HUDEP-2 (cell line): ENCODE measurements at regions not wholly inside any gene's neighbourhood (a gene's known extent, or its start where the extent isn't known, plus 50 kb on each side); places are given as distances from the start of the nearest gene placed in this dataset.
"Not testable (repeated sequence)": the region's sequence is repeated elsewhere in the genome, so short reads cannot be mapped to it uniquely, and the experiment has no call there.

Experiments
- DNase-seq, 76 experiments: peaks; one replicate each; lab custom pipeline; 2025; ENCODE audit not compliant: unreplicated experiment in 76 of 76; lab: John Stamatoyannopoulos, UW

DNA sequence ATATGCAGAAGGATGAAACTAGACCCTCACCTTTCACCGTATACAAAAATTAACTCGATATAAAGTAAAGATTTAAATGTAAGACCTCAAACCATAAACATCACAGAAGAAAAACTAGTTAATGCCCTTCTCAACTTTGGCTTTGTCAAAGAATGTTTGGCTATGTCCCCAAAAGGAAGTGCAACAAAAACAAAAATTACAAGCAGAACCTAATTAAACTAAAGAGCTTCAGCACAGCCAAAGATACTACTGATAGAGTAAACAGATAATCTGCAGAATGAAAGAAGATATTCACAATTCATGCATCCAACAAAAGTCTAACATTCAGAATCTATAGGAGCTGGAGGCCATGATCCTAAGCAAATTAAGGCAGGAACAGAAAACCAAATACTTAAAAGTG lies 824.6 kb upstream of the NEGR1 start:
- no peak for DNase-seq

DNA sequence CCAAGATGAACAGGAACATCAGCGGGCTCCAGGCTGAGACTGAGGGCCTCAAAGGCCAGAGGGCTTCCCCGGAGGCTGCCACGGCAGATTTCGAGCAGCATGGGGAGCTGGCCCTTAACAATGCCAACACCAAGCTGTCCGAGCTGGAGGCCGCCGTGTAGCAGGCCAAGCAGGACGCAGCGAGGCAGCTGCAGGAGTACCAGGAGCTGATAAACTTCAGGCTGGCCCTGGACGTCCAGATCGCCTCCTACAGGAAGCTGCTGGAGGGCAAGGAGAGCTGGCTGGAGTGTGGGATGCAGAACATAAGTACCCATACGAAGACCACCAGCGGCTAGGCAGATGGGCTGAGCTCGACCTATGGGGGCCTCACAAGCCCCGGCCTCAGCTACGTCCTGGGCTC lies 823.4 kb upstream of the NEGR1 start:
- DNase-seq = no peak

DNA sequence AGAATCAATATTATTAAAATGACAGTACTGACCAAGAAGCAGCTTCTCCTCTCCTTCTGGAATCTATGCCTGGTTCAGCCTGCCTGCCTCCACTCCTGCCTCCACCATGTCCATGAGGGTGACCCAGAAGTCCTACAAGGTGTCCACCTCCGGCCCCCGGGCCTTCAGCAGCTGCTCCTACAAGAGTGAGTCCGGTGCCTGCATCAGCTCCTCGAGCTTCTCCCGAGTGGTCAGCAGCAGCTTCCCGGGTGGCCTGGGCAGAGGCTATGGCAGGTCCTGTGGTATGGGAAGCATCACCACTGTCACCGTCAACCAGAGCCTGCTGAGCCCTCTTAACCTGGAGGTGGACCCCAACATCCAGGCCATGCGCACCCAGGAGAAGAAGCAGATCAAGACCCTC lies 822.4 kb upstream of the NEGR1 start:
- no peak for DNase-seq

DNA sequence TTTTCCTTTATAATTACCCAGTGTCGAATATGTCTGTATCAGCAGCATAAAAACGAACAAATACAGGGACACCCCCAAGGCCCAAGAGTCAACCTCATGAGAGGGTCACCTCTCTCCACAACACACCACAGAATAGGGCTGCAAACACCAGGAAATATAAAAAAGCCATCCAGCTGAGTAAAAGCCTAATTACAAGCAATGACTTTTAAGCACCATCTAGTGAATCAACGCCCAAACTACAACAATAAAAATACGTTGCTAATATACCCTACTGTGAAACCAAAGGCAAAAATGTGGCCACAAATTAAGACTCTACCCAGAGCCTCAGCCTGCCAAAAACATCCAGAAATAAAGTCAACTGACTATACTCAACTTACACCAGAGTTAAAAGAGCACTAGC lies 817.9 kb upstream of the NEGR1 start:
- DNase-seq = no peak

DNA sequence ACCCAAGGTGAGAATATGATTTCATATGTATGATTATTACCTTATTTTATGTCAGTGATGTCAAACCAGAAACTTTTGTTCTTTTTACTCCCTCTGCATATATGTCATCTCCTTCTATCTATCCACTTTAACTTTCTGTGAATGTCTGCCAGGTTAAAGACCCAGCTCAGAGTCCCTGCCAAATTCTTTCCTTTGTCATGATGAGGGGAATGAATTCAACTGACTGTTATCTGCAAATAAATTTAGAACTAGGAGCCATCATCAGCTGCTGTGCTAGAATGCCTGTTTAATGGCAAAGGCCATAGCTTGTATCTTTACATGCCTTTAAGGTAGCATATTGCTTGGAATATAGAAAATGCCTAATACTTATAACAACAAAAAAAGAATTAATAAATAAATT lies 815.6 kb upstream of the NEGR1 start:
- DNase-seq = no peak

DNA sequence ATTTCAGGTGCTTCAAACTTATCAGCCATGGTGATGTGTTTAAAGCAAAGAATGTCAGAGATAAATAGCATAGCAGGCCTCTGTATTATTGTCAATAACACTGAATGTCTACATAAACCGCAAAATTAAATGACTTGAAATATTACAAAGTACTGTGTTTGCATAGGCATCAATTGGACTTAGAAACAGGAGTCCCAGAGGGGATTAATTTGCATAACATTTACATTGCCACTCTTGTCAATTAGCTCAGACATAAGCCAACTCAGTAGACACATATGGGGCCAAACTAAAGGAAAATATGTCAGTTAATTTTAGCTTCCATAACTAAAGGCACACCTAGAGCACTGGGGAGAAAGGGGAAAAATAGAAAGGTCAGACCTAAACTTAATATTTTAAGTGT lies 814.5 kb upstream of the NEGR1 start:
- DNase-seq = no peak

DNA sequence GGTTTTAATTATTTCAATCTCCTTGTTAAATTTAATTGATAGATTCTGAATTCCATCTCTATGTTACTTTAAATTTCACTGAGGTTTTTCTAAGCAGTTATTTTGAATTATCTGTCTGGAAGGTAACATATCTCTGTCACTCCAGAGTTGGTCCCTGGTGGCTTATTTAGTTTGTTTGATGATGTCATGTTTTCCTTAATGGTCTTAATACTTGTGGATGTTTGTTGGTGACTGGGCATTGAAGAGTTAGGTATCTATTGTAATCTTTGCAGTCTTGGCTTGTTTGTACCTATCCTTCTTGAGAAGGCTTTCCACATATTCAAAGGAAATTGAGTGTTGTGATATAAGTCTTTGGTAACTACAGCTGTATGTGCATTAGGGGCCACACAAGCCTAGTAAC lies 810.0 kb upstream of the NEGR1 start:
- DNase-seq = no peak

DNA sequence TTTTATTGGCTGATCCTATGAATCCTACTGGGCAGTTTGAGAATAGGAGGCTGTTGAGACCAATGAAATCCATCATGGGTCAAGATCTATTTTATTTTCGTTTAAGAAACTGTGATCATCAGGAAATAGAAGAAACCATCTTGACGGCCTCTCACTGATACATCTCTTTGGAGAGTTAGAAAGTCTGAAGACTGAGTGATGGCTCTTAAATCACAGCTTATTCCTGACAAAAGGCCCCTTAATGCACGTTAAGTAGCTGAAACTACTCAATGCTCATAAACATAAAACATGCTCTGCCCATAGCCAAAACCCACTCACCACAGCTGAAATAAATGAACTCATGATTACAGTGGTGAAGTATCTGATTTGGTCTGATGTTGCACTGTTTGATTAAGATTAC lies 784.5 kb upstream of the NEGR1 start:
- no peak for DNase-seq

DNA sequence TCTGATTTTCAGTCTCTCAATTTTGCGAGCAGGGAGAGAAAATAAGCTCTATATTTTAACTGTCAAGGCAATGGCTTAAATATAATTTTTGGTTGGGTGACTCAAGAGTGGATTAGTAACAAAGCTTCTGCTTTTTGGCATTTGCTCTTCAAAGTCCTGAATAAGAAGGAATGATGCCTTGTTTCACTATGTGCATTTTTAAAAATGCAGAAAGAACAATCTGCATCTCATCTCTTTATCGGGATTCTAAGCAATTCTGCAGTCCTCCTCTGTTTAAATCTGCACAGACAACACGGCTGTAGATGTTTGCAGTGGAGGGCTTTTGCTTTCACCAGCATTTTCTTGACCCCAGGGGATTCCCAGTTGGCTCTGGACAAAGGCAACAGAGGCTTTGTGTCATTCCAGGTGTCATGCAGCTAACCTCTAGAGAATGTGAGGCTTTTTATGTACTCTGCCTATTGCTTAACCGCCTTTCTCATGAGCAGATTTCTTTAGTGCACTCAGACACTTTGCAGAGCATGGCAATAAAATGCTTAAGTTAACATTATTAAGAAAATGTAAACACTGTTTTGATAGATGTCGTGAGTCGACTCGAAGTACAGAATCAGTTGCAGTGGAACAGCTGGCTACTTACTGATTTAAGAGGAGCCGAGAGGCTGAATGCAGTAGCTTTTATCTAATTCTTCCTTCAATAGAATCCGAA lies 783.2 kb upstream of the NEGR1 start:
- no peak for DNase-seq

DNA sequence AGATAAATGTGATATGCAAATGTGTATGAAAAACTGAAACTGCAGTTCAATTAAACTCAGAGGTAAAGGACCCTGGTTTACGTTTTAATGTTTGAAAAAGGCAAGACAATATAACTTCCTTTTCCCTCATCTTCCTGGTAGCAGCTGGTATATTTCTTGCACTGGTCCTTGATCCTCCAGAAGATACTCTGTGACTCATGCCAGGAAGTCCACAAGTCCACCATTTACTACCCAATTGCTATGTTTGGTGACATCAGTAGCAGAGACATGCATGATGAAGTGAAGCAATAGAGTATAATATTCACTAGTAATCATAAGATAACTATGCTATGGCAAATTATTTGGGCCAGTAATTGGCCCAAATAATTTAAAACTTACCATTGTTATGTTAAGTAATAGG lies 774.5 kb upstream of the NEGR1 start:
- DNase-seq = no peak

DNA sequence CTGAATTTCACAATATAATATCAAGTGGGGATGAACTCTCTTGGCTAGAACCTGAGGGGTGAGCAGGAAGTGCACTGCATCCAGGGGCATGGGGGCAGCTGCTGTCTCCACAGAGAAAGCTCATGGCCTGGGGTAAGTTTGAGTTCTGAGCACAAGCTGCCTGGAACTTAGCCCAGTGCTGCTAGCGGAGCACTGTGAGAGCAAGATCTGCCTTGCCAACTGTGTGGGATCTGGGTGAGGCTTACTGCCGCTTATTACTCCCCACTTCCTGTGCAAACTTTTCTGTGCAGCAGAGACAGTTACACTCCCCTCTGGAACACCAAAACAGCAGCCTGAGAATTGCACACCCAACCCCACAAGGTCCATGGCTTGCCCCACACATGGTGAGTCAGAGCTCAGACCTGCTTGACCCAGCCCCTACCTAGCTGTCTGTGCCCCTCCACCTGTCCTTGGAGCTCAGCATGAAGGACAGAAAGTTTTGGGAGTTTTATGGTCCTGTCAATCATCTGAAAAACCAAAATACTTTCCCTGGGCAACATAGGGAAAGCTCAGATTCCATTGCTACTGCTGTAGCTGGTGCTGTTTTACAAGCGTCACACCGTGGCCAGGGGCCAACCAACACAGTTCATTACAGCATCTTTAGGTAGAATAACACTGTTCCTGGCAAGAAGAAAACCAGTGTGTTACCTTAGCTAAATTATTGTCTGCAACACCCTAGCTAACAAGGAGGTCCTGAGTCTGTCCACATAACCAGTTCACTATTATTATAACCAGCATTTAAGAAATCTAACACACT lies 762.1 kb upstream of the NEGR1 start:
- DNase-seq = no peak

DNA sequence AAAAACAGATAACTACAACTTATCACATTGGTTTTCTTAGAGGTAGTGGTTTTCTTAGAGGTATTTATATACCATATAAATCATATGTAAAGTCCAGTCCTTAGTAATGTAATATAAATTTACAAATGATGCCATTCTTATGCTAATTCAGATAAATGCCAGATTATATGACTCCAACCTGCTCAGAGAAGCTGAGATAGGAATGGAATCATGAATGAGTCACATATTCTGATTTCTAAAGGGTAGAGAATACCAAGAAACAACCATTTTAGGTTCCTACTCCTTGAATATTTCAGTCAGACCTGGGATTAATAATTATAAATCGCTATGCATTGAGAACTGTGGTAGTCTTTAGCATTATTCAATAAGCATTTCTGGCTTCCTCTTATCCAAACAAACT lies 760.1 kb upstream of the NEGR1 start:
- no peak for DNase-seq

DNA sequence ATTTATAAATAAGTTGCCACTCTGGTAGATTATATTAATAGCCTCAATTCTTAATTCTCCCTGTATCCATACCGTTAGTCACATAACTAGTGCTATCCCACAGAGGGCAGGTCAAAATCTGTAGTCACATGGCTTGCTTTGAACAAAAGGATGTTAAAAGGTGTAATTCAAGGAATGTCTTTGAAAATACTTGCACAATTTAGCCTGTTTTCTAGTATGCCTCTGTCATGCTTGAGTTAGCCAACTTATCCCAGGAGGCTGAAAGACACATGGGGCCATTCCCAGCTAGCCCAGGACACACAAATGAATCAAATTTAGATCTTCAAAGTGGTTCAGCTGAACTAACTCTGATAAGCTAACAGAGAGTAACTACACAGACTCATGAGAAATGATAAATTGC lies 758.5 kb upstream of the NEGR1 start:
- no peak for DNase-seq

DNA sequence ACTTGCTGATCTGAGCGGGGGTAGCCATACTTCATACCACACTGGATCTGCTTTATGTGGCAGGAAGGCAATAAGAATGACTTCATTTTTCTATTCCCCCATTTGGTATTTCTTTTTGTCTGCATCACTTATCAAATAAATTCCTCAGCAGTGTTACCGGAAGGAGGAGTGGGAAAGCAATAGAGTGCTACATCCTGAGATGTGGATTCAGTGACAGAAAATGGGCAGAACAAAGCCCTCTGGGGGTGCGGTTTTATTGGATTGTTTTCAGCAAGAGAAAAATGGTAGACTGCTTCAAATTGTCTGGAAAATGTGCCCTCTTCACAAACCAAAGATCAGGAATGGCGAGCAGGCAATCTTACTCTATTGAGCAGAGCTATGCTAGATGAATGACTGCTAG lies 751.9 kb upstream of the NEGR1 start:
- no peak for DNase-seq

DNA sequence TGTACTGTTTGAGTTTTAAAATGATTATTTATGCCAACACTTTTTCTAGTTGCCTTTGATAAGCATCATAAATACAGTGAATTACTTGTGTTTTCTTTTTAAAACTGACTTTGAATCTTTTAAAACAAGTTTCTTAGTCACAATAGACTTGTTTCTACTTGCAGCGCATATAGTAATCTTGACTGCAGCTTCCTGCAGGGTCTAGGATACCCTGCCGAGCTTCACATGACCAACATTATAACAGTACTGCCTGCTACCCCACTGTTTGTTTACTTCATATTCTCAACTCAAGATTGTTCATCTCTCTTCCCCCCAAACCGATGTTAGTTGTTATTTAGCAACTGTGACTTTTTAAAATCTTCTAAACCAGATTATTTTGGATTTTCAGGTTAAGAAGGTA lies 751.3 kb upstream of the NEGR1 start:
- DNase-seq = no peak

DNA sequence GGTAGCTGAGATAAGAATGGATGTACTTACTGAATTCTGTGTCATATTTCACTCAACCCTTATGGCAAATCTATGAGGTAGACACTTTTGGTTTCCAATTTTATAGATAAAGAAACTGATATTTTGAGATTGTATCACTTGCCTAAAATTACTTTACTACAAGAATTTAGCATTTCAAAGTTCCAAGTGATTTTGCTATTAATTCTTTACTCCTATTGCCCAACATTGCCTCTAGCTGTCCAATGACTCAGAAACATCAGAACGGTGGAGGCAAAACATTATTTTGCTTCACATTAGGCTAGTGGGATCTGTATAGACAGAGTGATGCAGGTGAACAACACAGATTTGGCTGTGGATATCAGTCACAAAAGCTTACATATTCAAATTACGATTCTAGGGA lies 747.2 kb upstream of the NEGR1 start:
- DNase-seq = no peak

DNA sequence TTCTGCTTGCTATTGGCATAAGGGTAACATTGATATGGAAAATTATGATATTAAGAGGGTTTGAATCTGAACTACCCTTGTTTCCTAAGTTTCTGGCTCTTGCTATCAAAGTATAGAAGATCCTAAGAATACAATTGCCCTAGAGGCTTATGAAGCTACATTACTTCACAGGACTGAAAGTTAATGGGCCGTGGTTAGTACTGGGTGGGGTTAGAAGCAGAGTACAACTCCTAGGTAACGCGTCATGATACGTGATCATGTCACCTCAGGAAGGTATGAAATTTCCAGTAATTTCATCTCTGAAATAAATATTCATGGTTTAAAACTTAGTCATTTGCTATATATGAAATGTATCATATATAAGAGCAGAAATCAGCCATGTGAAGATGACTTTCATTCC lies 743.8 kb upstream of the NEGR1 start:
- no peak for DNase-seq

DNA sequence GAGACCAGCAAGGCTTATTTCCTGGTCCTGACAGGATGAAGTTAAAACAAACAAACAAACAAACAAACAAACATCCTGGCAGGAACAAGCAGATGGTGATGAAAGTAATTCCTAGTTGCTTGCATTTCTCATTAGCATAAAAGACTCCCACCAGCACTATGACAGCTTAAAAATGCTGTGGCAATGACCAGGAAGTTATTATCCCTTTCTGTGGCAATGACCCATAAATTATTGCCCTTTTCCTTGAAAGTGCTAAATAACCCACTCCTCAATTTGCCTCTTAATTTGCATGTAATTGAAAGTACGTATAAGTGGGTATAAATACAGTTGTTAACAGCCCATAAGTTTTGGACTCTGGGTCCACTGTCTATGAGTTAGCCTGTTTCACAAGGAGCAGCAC lies 727.6 kb upstream of the NEGR1 start:
- no peak for DNase-seq

DNA sequence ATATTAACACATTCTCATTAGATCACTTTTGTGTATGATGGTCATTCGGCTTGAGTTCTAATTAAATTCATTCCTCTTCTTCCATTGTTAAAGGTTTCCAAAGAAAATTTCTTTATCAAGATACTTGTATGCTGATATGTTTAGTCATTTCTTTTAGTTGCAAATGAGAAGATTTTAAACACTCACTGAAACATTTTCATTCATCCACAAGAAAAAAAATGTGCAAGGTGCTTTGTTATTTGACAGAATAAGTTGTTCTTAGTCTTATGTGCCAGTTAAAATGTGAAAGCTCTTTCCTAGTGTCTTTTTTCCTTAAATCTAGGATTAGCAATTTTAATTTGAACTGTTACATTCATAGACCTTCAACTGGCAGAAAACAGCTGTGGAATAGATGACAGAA lies 727.0 kb upstream of the NEGR1 start:
- DNase-seq = no peak

DNA sequence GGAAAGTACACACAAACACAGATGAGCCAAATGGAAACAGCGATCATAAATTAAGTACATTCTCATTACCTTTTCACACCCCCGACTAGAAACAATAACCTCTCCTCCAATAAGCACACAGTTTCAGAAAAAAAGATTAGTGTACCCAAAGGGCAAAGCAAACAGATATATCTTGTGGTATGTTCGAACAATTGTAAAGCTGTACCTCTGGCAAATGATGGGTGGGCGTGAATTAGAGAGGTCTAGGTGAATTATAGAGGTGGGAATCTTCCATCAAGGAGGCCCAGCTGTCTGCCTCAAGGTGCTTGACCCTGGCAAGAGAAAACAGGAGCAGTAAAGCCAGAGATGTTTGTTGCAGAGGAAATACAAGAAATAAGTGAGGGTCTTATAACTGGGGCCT lies 715.3 kb upstream of the NEGR1 start:
- no peak for DNase-seq

DNA sequence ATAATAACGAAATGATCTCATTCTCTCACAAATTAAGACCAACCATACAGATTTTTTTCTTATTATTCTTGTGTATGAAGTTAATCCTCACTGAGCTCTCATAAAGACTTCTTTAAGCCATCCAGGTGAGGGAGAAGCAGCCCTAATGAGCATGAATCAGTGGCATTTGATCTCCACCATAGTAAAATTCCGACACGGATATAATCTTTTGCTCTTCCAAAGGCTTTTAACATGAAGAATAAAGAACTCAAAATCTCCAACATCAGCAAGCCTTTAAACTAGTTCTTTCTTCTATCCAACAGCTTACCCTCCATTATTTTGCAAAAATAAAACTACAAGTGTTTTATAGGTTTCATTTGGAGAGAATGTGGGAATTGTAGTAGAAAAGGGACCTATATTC lies 714.7 kb upstream of the NEGR1 start:
- DNase-seq = no peak

DNA sequence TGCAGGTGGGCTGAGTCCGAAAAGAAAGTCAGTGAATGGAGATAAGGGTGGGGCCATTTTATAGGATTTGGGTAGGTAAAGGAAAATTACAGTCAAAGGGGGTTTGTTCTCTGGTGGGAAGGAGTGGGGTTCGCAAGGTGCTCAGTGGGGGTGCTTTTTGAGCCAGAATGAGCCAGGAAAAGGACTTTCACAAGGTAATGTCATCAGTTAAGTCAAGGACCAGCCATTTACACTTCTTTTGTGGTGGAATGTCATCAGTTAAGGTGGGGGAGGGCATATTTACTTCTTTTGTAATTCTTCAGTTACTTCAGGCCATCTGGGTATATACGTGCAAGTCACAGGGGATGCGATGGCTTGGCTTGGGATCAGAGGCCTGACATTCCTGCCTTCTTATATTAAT lies 705.5 kb upstream of the NEGR1 start:
- not testable (repeated sequence) for DNase-seq
